ENCODE measurements at regions not wholly inside any gene's neighbourhood (a gene's known extent, or its start where the extent isn't known, plus 50 kb on each side); places are given as distances from the start of the nearest gene placed in this dataset.
"Not testable (repeated sequence)": the region's sequence is repeated elsewhere in the genome, so short reads cannot be mapped to it uniquely, and the experiment has no call there.

GRCh38 chr1:233722212-233722979 lies 108.5 kb downstream of the KCNK1 start:
- no peak overlapping the region for H3K4me3 ChIP-seq (ENCODE audit: low read length)
- DNase-seq (ENCODE audit: low read depth): no peak
- no peak for TF ChIP-seq CTCF (IDR thresholded peaks at IDR 0.05; ENCODE audit: insufficient read depth, low read depth, low read length, missing control alignments)

- no peak for TF ChIP-seq CTCF (IDR thresholded peaks at IDR 0.05; ENCODE audit: insufficient read depth, low read depth, low read length, missing control alignments)
- no peak for DNase-seq (ENCODE audit: low read depth)
- H3K4me3 ChIP-seq (ENCODE audit: low read length): no peak overlapping the region
Measured at GRCh38 chr1:233723387-233723786, 109.5 kb downstream of the KCNK1 start.

- not testable (repeated sequence) for H3K4me3 ChIP-seq (ENCODE audit: low read length); DNase-seq (ENCODE audit: low read depth)
Measured at GRCh38 chr1:233724131-233724631, 110.3 kb downstream of the KCNK1 start.

GRCh38 chr1:233725423-233725822 lies 111.5 kb downstream of the KCNK1 start:
- no peak for DNase-seq (ENCODE audit: low read depth)
- no peak for TF ChIP-seq CTCF (IDR thresholded peaks at IDR 0.05; ENCODE audit: insufficient read depth, low read depth, low read length, missing control alignments)
- H3K4me3 ChIP-seq (ENCODE audit: low read length): no peak overlapping the region

GRCh38 chr1:233728721-233729120 lies 114.8 kb downstream of the KCNK1 start:
- no peak for TF ChIP-seq CTCF (IDR thresholded peaks at IDR 0.05; ENCODE audit: insufficient read depth, low read depth, low read length, missing control alignments)
- DNase-seq (ENCODE audit: low read depth): no peak
- H3K4me3 ChIP-seq (ENCODE audit: low read length): no peak overlapping the region

- H3K4me3 ChIP-seq (ENCODE audit: low read length): no peak overlapping the region
- no peak for TF ChIP-seq CTCF (IDR thresholded peaks at IDR 0.05; ENCODE audit: insufficient read depth, low read depth, low read length, missing control alignments)
- DNase-seq (ENCODE audit: low read depth): no peak
Measured at GRCh38 chr1:233730380-233730779, 116.5 kb downstream of the KCNK1 start.

- no peak for TF ChIP-seq CTCF (IDR thresholded peaks at IDR 0.05; ENCODE audit: insufficient read depth, low read depth, low read length, missing control alignments)
- H3K4me3 ChIP-seq (ENCODE audit: low read length): no peak overlapping the region
- no peak for DNase-seq (ENCODE audit: low read depth)
Measured at GRCh38 chr1:233730809-233731208, 116.9 kb downstream of the KCNK1 start.

Measured in epithelial cell of esophagus (primary cell).